HS-5 (cell line): ENCODE measurements at regions not wholly inside any gene's neighbourhood (a gene's known extent, or its start where the extent isn't known, plus 50 kb on each side); places are given as distances from the start of the nearest gene placed in this dataset.

Experiments
- DNase-seq: peaks from one replicate; pipeline ENCODE4 v3.0.0-alpha.2; 2012; ENCODE audit warnings: low read depth

DNA sequence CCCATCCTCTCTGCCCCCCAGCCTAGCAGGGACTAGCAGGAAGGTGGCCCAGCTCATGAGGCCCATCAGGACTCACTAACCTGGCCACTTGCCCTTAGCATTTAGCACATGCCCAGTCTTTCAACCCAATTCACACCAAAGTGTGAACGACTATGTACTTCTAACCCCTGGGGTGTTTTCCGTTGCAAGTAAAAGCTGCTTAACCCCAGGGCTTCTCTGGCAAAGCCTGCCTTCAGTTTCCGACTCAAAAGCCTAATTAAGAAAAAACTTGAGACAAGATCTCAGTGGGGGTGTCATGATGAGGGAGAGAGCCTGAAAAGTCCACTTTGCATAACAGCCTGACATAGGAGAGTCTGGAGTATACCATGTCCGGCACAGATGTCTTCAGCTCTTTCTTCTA, 347.8 kb downstream of the MN1 start:
- DNase-seq, result no peak

DNA sequence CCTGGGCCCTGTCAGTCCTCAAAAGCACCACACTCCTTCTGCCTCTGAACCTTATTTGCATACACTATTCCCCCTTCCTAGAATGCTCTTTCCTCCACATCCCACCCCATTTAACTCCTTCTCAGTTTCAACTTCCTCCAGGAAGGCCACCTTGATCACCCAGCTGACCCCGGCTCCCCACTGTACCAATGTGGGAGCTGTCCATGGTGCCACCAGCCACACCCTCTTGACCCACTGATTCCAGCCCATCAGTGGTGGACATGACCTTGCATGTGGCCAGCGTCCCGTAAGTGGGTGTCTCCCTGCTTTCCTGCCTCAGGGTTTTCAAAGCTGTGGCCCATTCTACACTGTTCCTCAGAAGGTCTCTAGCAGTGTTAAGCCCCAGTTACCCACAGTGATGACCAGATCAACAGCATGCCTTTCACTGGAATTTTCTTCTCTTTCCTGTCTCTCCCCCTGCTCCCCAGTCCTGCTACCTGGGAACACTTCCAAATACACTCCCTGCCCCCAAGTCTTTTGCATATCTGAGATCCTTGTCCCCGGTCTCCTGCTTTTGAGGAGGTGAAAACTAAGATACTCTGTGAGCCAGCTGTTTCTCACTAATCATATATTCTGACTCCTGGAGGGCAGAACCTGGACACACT, 346.6 kb downstream of the MN1 start:
- no peak for DNase-seq

DNA sequence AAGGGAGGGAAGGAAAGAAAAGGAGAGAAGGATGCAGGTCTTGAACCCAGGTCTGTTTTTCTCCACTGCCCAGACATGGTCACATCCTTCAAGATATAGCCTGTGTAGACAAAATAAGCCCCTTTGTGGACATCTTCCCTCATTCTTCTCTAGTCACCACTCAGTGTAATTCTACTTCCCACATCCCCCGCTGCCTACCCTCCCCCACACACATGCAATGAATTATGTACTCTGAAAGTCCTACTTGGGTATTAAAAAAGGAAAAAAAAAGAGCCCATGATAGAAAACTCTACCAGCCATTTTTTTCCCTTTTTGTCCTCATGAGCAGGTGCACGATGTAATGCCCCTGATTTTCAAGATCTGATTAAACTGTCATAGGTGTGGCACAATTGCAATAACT, 346.0 kb downstream of the MN1 start:
- DNase-seq, result no peak

DNA sequence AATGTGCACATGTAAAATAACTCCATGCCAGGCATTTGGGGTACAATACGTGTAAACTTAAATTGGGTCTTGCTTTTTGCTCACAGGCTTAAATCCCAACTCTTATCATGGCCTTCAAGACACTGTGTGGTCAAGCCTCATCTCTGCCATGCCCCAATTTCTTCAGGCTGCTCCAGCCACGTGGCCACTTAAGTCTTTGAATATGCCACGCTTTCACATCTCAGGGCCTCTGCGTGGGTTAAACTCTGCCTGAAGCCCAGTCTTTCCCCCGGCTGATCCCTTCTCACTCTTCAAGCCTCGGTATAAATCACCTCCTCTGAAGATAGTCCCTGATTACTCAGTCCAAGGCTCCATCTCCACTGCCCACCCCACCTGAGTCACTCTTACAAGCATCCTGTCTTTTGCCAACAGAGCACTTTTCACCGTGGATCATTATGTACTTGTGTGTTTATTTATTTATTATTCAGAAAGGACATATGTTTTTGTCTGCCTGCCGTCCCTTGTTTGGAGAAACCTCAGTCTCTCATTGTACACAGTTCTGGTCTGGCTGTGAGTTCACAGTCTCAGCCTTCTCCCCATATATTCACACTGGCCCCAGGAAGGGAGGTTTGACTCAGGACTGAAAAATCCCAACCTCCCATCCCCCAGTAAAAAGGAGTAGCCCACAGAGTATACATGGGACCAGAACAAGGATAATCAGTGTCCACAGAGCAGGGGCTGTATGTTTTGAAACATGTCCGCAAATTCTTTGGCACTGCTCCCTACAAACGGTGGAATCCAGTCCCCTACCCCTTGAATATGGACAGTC, 344.7 kb downstream of the MN1 start:
- peak; percentile 90 for DNase-seq

DNA sequence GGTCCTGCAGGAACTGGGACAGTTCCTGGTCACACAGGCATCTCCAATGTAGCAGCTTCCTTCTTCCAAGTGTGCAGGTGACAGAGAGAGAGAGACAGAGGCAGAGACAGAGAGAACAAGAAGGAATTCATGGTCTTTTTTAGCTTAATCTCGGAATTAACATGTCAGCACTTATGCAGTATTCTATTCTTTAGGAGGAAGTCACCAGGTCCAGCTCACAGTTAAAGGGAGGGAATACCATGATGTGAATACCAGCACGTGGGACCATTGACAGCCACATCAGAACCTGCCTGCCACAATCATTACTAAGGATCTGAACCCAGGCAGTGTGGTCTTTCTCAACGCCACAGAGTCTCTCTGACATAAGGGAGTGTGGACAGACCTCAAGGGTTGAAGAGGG, 341.6 kb downstream of the MN1 start:
- no peak for DNase-seq

DNA sequence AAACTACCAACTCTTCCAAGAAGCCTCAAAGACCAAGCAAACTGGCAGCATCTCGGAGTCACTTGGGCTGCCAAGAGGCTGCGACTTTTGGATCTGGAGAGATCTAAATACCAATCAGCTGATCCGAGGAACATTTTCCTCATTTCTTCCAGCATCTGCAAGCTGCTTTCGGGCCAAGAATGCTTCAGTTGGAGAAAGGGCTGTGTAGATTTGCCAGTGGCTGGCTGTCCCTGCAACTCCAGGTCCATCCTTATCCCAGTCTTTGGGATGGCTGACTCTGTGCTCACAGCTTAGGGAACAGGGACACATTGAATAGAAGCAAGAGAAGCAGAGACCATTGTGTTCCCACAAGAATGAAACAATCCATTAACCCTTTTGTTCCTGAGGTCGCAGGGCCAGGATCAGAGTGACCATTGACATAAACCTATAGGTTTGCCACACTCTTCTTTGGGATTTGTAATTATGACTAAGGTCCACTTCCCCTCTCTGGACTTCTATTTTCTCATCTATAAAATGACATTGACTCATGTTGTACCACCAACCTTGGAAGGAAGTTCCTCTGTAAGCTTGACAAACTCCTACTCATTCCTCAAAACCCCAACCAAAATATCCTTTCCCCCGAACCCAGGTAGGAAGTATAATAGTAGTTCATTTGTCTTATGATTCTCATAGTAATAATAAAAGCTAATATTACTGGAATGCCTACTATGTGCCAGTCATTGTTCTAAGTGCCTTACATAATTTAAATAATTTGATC, 340.8 kb downstream of the MN1 start:
- DNase-seq, result no peak

DNA sequence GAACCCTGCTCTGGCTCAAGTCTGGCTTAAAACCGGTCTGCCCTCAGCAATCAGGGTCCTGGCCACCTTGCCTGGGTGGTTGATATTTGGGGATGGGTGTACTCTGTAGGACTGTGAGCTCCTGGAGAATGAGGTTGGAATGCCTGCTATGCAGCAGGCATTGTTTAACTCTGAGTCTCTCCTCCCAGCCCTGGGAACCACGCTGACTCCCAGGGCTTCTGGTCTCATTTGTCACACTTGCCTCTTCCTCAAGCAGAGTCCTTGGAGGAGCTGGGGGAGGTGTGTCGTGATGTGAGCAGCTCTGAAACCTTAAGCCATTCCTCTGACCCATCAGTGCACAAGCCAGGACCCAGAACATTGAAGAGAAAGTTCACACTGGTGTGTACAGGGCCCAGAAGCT, 340.1 kb downstream of the MN1 start:
- DNase-seq, result peak; percentile 83

DNA sequence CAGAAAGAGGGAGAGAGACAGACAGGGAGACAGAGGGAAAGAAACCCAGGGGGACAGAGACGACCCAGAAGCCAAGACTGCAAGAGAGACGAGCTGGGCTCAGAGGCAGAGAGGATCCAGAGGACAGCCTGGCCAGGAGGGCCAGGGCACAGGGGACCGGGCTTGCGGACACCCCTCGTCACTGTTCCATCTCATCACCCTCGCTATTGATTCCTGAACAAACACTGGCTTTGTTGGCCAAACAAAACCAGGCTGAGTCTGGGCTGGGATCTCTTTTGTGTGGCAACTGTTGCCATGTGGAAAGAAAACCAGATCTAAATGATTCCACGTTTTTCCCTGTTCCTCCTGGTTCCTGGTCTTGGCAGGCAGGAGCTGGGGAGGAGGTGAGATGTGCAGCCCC, 339.4 kb downstream of the MN1 start:
- no peak for DNase-seq

DNA sequence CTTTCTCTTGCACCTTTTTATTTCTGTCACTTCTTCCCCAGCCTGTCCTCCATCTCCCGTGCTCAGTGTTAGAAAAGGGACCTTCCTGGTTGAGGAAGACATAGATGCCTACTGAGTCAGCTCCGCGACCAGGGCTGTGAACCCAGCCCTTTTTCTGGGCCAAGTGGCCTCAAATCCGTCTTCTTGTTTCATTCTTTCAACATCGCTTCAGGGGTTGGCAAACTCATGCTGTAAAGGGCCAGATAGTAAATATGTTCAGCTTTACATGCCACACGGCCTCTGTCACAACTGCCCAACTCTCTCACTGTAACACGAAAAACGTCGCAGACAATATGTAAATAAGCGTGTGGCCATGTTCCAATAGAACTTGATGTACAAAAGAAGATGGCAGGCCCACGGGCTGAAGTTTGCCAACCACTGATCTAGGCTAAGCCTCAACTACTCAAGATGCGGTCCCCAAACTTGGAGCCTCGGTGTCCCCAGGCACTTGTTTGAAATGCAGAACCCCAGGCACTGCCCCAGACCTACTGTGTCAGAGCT, 338.4 kb downstream of the MN1 start:
- DNase-seq, result no peak

DNA sequence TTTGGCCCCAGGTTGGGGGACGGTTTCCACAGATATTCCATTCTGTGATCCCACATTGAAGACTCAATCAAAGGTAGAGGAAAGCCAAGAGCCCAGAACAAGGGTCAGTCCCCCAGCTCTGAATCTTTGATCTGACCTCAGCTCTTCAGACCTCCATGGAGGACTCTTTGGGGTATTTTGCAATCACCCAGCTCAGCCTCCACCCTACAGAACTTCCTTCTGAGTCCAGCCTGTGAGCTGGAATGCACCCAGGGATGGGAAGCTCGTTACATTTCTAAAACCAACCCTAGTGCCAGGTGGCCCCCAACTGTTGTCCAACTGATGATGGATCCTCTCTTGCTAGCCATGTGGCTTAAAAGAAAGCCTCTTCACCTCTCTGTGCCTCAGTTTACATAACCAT, 335.3 kb downstream of the MN1 start:
- no peak for DNase-seq

DNA sequence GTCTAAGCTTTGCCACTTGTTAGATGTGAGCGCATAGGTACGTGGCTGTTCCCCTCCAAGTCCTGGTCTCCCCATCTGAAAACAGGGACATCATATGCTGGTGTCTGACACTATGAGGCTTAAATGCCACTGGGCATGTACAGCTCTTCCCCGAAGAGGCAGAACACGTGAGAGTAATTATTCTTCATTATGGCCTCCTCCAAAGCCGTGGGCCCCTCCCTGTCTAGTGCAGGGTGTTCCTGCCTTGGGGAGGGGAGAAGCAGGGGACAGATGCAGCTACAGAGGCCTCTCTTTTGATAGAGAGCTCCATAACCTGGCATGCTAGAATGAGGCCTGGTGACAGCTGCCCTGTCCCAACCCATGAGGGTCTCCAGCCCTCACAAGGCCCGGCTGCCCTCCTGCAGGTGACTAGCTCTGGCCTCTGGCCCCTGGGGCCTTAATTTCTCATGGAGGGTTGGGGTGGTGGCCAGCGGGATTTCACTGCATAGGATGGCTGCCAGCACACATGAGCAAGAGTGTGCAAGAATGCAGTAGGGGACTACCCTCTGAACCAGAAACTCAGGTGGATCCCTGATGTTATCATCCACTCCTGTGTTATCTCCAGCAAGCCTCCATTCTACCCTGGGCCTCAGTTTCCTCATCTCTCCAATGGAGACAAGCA, 334.6 kb downstream of the MN1 start:
- no peak for DNase-seq

DNA sequence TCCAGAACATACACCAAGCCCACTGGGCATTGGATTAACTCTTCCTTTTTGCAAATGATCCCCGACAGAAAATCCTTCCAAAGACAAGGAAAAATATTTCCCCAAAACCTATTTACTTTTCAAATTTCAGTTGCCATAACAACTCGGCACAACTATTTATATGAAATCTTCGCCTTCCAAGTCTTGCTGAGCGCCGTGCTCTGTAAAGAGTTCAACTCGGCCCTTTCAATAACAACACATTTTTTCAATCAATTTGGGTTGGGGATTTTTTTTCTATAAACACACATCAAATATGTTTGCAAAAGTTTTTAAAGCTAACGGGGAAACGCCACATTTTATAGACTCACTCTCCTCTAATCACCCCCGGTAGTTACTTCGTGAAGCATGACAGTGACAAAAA, 333.8 kb downstream of the MN1 start:
- DNase-seq, result no peak

DNA sequence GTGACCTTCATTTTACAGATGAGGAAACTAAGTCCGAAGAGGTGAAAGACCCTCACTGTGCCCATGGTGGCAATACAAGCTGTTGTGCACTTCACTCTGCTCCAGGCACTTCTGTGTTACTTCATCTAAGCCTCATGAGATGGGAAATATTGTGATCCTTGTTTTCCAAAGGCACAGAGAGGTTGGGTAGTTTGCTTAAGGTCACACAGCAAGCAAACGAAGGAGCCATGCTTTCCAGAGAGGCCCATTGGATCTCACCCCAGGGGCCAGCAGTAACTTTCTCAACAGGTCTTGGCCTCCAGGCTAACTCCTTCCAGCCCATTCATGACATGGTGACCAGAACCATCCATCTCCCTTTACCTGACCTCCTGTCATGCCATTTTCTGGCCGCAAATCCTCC, 332.8 kb downstream of the MN1 start:
- DNase-seq, result no peak

DNA sequence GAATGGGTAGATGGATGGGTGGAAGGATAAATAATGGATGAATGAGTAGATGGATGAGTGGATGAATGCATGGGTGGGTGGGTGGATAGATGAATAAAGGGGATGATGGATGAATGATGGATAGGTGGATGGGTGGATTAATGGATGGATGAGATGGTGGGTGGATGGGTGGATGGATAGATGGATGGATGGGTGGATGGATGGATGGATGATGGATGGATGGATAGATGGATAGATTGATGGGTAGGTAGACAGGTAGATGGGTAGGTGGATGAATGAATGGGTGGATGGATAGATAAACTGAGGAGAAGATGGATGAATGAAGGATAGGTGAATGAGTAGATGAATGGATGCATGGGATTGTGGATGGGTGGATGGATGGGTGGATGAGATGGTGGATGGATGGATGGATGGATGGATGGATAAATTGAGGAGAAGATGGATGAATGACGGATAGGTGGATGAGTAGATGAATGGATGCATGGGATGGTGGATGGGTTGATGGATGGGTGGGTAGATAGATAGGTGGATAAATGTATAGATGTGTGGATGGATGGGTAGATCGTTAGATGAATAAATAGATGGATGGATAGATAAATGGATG, 331.3 kb downstream of the MN1 start:
- no peak for DNase-seq

DNA sequence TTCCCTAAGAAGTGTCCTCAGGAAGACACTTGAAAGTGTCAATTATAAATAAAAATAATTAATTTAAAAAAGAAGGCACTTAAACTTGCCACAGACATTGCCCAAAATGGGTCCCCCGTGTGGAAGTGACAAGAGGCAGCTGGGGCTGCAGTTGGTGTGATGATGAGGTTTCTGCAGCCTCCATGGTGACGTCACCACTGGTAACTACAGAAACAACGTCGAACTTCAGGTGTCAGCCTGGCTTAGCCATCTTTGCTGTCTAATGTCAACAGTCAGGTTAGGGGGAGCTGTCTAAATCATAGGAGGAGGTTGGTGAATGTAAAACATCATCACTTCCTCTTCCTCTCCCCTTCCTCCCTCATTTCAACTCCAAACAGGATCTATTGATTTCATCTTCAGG, 328.6 kb downstream of the MN1 start:
- no peak for DNase-seq

DNA sequence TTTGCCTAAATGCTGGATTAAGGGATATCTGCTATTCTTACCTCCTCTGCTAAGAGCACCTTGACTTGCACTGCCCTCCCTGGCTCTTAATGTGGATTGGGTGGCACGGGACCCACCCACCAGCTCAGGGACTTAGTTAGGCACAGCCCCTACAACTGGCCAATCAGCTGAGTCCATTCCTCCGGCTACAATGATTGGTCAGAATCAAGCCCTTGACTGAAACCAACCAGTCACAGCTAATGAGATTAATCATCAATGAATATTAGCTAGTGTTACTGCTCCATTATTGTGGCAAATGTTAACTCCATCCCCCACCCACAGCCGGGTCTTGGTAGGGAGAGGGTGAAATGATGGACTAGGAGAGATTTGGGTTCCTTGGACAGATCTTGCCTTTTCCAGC, 328.0 kb downstream of the MN1 start:
- DNase-seq, result no peak

DNA sequence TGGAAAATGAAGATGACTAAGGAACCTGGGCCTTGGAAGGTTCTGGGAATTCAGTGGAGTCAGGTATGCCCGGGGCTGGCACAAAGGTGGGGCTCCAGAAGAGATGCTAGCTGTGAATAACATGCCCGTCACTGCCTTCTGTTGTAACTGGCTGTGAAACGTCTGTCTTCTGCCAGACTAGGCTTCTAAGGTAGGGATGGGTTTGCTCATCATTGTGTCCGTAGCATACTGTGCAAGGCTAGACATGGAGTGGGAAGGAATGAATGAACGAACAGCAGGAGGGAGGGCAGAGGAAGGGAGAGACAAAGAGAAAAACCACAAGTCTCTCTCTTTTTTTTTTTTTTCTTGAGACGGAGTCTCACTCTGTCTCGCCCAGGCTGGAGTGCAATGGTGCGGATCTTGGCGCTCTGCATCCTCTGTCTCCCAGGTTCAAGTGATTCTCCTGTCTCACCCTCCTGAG, 327.4 kb downstream of the MN1 start:
- DNase-seq, result no peak

DNA sequence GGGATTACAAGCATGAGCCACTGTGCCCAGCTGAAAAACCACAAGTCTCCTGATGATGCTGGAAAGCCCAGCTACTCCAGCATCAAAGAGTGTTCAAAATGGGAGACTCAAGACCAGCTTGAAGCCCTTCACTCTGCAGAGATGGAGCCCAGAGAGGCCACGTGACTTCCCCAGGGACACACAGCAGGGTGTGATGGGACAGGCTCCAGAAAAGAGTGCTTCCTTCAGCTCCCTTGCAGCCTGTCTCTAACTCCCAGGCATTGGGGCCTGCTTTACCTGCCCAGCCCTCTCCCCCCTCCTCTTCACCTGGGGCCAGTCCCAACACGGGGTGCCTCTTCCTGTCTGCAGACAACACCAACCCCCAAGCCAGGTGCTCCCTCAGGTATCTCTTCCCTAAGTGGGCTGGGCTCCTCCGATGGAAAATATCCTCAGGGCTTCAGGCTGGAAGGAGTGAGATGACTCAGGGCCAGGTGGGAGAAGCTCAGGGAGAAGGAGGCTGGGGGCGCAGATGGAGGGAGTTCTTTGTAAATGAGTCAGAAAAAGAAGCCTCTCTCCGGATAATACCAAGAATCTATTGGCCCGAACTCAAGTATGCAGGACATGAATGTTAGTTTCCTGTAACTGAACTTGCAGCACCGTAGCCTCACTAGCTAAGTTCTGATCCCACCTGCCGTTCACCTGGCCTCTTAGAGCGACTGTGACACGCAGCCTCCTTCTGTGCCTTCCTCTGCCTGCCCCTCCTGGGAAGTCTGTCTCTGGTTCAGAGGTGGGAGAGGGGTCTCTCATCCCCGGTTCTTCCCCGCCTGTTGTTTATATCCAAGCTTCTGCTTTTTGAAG, 326.6 kb downstream of the MN1 start:
- DNase-seq, result peak; percentile 91

DNA sequence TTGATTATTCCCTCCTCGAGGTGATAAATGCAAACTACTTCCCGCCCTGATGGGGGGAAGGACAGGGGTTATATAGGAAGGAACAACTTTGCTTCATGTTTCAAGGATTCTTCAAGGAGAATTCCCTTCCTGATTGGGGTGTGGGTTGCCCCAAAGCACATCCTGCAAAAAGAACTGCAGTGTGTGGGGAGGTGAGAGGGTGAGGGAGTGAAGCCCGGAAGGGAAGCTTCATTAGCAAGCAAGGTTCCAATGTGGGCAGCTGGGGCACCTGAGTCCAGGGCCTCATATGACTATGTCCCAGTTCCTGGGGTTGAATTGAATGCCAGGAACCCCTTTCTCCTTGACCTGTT, 326.0 kb downstream of the MN1 start:
- DNase-seq, result no peak

DNA sequence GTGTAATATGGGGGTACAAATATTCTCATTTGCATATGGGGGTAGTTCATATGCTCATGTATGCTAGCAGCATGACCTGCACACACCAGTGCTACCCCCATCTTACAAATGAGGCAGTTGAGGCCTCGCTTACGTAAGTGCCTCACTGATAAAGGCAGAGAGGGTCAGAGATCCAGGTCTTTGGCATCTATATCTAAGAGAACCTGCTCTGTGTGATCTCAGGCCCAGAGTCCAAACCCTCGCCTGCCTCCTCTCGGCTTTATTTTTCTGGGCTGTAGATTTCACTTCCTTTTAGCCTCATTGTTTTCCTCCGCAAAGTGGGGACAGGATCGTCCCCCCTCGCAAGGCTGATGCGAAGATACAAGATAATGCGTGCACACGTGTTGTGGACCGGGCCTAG, 325.2 kb downstream of the MN1 start:
- DNase-seq, result no peak

DNA sequence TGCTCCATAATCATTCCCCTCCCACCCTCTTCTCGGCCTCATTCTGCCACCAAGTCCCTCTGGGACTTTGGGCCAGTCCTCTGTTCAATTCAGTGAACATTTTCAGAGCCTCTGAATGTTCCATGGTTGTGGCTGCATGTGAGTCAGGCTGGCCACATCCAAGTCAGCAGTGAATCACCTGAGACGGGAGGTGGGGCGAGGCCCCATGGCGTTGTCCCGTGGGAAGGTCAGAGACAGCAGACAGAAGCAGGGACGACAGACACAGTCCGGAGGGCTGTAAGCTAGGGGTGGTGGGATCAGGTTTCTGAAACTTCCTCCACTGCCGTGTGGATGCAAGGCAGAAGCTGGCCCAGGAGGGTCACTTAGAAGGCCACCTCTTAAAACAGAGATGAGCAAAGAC, 324.8 kb downstream of the MN1 start:
- peak; percentile 61 for DNase-seq
